Lower leg skin (tissue), 3 donors: ENCODE measurements at regions not wholly inside any gene's neighbourhood (a gene's known extent, or its start where the extent isn't known, plus 50 kb on each side); places are given as distances from the start of the nearest gene placed in this dataset.

ENCODE experiments used
- CTCF ChIP-seq, 3 donors: fragments of 450-650 bp; IDR thresholded peaks; one replicate each; pipeline ENCODE4 v1.5.1; 2016; ENCODE audit warnings: antibody characterized with exemption in 3 of 3, mild to moderate bottlenecking in 3 of 3, moderate library complexity in 2 of 3
- POLR2A ChIP-seq, 2 donors: fragments of 450-650 bp; IDR thresholded peaks; one replicate each; pipeline ENCODE4 v1.6.1; 2016 to 2017; ENCODE audit warnings: antibody characterized with exemption in 2 of 2, mild to moderate bottlenecking in 1 of 2, moderate library complexity in 1 of 2

- TF ChIP-seq CTCF (IDR thresholded peaks at IDR 0.05): no peak
- TF ChIP-seq POLR2A (IDR thresholded peaks at IDR 0.05): no peak
Observed at GRCh38 chr7:94313926-94314325, 80.8 kb upstream of the COL1A2 start.
